ENCODE measurements at regions not wholly inside any gene's neighbourhood (a gene's known extent, or its start where the extent isn't known, plus 50 kb on each side); places are given as distances from the start of the nearest gene placed in this dataset.
"Not testable (repeated sequence)": the region's sequence is repeated elsewhere in the genome, so short reads cannot be mapped to it uniquely, and the experiment has no call there.

DNA sequence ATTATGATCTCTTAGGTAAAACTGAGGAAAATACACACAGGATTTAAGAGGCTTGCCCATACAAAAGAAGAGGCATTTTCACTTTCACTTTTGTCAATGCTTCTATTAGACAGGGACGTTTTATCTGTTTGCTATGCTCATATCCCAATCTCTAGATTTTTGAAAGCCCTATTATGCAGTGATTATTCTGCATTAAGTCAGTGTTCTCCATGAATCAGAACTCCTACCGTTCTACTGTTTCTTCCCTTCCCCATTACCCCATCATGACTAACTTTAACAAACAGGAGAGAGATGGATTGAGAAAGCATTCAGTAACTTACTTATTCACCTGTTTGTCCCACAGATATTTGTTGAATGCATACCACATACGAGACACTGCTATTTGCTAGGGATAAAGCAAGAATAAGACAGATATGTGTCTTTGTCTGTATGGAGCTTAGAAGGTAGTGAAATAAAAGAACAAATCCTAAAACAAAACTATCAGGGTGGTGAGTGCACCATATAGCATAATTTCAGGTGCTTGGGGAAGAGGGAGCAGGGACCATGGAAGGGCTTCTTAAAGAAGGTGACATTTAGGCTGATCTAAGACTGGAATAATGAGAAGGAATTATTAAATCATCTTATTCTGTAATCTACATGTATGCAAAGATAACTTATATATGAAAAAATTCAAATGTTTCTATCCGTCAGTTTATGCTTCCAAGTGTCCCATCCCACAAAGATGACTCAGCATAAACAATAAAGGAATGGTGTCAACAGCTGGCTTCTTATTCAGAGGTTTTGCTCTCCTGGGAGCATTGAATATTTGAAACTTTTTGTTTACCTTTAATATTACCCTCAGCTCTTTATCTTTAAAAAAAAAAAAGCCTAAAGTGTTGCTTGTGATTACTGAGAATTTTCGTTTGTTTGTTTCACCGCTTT lies 328.1 kb downstream of the HINT1 start:
- DNase-seq (ENCODE audit: low read depth in 2 of 2), result no peak

DNA sequence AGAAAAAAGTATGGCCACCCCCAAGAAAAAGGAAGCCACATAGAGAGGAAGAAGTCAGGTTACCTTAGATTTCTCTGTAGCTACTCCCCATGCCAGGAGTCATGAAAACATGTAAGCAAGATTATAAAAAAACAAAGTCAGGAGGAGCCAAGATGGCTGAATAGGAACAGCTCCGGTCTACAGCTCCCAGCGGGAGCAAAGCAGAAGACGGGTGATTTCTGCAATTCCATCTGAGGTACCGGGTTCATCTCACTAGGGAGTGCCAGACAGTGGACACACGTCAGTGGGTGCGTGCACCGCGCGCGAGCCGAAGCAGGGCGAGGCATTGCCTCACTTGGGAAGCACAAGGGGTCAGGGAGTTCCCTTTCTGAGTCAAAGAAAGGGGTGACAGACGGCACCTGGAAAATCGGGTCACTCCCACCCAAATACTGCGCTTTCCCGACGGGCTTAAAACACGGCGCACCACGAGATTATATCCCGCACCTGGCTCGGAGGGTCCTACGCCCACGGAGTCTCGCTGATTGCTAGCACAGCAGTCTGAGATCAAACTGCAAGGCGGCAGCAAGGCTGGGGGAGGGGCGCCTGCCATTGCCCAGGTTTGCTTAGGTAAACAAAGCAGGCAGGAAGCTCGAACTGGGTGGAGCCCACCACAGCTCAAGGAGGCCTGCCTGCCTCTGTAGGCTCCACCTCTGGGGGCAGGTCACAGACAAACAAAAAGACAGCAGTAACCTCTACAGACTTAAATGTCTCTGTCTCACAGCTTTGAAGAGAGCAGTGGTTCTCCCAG lies 347.3 kb downstream of the HINT1 start:
- DNase-seq (ENCODE audit: low read depth in 2 of 2), result not testable (repeated sequence)

DNA sequence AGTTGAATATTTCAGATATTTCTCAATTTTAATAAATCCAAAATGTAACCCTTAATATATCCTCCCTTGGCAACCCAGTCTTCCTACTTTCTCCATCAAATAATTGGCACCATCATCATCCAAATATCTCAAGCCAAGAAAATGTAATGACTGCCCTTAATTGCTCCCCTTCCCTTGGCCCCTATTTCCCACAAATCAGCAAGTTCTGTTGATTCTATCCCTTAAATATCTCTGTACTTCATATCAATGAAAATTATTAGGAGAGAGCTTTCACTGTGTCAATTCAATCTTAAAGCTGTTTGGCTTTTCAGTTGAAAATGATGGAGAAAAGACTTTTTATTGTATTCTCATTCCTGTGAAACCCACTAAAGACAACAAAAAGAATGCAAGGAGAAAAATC lies 349.8 kb downstream of the HINT1 start:
- no peak for DNase-seq (ENCODE audit: low read depth in 2 of 2)

DNA sequence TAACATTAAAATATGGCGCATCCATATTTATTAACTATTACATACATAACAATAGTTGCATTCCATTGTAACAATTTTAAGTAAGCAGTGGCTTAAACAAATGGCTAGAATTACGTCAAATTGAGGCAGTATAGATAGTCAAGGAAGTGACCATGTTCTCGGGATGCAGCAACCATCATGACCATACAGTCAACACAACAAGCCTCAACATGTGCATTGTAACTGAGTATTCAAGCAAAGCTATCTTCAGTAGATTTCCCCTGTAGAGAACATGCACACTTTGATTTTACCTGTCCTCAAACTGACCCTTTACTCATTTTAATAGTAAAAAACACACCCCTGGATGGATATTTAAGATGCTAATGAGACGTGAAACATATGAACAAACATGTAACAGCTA lies 356.4 kb downstream of the HINT1 start:
- DNase-seq (ENCODE audit: low read depth in 2 of 2), result no peak

DNA sequence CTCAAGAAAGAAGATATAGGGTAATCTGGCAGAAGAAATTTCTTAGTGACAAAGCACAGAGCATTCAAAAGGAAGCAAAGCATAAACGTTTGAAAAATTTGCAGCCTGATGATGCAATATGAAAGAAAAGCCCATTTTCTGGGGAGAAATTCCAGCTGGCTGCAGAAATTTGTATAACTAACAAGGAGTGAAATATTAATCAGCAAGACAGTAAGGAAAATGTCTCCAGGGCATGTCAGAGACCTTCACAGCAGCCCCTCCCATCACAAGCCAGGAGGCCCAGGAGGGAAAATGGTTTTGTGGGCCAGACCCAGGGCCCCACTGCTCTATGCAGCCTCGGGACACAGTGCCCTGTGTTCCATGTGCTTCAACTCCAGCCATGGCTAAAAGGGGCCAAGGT lies 359.4 kb downstream of the HINT1 start:
- DNase-seq (ENCODE audit: low read depth in 2 of 2), result no peak

DNA sequence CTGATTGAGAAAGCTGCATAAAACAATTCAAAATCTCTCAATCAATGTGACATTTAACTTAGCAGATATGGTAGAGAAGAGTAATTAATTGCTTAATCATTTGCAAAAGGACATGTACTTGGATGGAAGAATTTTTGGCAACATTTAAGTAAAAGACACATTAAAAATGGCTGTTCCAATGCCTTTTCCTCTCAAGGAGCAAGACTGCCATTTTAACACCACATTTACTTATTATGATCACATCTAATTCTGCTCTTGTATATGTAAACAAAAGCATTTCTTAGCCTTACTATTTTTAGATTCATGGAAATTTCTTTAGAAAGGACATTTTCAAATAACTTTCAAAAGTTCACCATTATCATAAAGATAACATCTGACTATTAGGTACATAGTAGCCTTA lies 360.0 kb downstream of the HINT1 start:
- DNase-seq (ENCODE audit: low read depth in 2 of 2), result no peak

DNA sequence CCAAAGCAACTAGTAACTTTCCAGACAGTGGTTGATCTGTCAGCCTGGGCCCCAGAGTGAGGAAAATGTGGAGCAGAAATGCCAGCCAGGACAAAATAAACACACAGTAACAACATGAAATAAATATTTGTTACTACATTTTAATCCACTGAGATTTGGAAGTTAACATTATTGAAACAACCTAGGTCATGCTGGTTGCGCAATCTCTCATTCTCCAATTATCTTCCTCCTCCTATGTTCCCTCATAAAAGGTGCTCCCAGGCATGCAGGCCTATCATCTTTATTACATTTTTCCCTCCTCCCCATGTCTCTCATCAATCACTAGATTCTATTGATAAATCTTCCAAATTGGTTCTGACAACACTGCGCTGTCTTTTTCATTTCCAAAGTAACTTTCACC lies 363.1 kb downstream of the HINT1 start:
- DNase-seq (ENCODE audit: low read depth in 2 of 2), result no peak

DNA sequence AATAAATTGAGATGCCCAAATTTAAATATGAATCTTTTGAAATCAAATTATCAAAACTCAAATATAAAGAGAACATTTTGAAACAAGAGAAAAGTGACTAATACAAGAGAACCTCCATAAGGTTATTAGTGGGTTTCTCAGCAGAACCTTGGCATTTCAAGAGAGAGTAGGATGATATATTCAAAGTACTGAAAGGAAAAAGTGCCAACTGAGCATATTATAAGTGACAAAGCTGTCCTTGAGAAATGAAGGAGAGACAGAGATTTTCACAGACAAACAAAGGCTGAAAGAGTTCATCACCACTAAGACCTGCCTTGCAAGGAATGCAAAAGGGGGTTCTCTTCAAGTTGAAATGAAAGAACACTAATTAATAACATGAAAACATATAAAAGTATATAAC lies 366.0 kb downstream of the HINT1 start:
- DNase-seq (ENCODE audit: low read depth in 2 of 2), result no peak

DNA sequence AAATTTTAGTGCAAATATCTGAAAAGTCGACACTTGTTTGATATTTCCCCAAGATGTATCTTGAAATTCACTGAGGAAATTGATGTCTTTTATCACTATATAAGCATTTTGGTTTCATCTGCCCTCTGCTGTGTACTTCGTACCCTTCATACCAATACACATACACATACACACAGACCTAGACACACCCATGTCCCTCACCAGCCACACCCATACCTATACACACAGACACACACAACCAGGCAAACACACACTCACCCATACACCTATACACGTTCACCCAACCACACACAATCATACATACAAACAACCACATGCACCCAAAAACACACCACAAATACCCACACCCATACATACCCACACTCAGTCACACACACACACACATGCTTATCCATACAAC lies 367.8 kb downstream of the HINT1 start:
- no peak for DNase-seq (ENCODE audit: low read depth in 2 of 2)

DNA sequence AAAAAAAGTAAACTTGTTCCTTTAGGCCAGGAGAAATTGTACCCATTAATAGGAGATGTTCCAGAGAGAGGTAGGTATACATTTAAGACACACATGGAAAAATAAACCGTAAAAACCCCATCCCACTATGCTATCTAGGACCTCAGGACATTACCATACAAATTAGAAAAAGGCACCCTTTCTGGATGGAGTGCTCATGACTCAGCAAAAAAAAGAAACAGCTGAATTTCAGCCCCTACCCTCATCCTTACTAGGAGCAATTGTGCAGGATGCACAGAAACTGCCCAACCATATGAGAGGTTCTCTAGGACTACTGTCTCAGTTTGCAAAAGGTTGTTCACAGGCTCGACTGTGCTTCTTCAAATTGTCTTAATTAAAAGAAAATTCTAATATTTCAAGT lies 368.2 kb downstream of the HINT1 start:
- no peak for DNase-seq (ENCODE audit: low read depth in 2 of 2)

DNA sequence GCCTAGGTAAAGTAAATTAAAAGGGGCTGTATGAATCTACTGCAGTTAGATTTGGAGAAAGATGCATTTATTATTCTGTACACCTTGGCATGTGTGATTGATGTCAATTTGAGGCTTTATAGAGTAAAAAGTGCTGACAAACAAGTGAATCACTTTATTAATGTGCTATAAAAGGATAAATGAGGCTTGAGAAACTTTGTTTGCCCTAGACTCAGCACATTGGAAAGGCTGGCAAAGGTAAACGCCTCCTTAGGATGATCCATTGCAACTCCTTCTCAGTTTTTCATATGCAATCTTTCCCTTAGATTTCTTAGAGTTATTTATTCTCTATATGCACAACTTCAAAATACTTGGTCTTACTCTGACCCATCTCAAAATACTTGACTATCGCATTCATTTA lies 369.0 kb downstream of the HINT1 start:
- DNase-seq (ENCODE audit: low read depth in 2 of 2), result no peak

DNA sequence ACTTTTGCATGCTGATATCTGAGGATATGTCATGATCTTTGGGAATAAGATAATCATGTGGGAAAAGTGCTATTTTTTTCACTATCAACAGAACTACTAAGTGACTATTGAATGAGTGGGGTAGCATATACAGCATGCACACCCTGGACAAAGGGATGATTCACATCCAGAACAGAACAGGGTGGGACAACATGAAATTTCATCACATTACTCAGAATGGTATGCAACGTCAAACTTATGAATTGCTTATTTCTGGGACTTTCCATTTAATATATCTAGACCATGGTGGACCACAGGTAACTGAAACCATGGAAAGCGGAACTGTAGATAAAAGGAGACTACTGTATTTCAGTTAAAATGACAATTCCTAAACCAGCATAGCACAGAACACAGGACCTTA lies 370.0 kb downstream of the HINT1 start:
- no peak for DNase-seq (ENCODE audit: low read depth in 2 of 2)

DNA sequence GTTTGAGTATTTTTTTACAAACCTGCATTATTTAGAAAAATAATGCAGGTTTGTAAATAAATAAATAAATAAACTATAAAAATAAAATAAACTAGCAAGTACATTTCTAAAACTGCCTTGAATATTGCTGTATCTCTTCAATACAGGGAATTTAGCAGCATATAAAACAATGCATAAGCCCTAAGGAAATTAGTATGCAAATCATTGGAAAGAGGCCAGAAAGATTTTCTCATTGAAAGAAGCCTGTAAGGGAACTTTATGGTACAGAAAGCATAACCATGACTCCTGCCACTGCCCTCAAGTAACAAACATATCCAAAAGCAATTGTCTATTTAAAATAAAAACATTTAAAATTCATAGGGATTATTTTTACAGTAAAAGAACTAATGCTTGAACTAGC lies 387.3 kb downstream of the HINT1 start:
- no peak for DNase-seq (ENCODE audit: low read depth in 2 of 2)

DNA sequence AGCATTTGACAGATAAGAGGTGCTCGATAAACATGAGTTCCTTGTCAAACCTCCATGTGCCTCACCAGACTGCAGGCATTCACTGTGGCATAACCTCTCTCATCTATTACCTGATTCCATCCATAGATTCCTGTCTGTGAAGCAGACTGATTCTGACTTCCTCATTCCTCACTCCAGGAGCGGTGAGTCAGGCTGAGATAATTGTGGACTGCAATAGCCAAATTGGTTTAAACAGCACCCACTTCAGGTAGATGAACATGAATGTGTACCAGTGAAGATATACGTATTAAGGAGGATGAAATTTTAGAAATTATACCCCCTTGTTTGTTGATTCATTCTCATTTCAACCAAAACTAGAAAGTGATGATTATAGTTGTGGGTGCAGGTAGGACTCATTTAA lies 391.2 kb downstream of the HINT1 start:
- no peak for DNase-seq (ENCODE audit: low read depth in 2 of 2)

DNA sequence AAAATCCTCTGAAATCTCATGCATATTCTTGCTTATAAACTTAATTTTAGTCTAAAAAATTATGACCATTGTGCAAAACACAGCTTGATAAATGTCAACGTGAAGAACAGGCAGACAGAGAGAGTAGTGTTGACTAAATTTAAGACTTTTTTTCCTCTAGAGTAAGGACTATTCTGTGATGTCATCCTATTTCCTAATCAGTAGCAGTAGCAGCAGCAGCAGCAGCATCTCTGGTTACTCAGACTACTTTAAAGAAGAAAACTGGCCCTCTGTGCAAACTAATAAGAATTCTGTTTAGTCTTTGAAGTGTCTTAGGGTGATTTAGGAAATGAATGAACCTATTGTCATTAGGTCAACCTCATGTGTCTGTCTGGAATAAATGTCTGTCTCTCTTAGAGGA lies 403.0 kb downstream of the HINT1 start:
- no peak for DNase-seq (ENCODE audit: low read depth in 2 of 2)

DNA sequence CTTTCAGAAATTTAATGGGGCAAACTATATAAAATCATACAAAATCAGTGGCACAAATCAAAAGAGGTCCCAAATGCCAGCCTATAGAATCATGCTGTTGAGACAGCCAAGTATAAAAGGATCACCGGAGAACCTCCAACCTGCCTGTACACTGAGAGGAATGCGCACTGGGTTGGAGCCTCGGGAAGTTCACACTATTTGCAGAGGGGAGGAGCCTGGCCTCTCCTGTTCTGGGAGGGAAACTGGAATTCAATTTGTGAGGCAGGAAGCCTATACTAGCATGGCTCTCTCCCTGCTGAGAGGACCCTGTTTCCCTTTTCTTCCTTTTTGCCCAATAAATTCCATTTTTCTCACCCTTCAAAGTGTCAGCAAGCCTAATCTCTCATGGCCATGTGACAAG lies 406.0 kb downstream of the HINT1 start:
- no peak for DNase-seq (ENCODE audit: low read depth in 2 of 2)

DNA sequence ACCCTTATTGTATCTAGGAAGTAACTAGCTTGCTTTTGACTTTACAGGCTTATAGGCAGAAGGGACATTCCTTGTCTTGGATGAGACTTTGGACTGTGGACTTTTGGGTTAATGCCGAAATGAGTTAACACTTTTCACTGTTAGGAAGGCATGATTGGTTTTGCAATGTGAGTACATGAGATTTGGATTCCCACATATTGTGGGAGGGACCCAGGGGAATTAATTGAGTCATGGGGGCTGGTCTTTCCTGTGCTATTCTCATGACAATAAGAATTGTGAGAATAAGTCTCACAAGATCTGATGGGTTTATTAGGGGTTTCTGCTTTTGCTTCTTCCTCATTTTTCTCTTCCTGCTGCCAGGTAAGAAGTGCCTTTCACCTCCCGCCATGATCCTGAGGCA lies 417.5 kb downstream of the HINT1 start:
- no peak for DNase-seq (ENCODE audit: low read depth in 2 of 2)

DNA sequence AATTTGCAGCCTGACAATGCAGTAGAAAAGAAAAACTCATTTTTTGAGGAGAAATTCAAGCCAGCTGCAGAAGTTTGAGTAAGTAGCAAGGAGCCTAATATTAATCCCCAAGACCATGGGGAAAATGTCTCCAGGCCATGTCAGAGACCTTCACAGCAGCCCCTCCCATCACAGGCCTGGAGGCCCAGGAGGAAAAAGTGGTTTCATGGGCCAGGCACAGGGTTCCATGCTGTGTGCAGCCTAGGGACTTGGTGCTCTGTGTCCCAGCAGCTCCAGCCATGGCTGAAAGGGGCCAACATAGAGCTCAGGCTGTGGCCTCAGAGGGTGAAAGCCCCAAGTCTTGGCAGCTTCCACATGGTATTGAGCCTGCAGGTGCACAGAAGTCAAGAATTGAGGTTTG lies 418.4 kb downstream of the HINT1 start:
- not testable (repeated sequence) for DNase-seq (ENCODE audit: low read depth in 2 of 2)

DNA sequence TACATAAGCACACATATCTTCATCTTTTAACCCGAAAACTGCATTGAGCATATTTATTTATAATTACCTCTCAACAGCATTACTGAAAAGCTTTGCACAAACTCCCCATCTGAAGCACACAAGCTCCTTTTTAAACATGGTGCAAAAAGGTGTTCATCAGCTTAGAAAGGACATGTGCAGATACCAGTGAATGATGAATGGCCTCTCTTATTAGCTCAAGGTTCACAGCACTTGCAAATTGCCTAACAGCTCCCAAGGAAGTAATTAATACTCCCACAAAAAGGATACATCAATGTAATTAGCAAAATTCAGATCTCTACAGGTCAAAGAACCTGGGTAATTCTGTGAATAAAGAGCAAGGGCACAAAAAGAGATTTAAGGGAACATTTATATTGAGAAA lies 422.0 kb downstream of the HINT1 start:
- no peak for DNase-seq (ENCODE audit: low read depth in 2 of 2)

DNA sequence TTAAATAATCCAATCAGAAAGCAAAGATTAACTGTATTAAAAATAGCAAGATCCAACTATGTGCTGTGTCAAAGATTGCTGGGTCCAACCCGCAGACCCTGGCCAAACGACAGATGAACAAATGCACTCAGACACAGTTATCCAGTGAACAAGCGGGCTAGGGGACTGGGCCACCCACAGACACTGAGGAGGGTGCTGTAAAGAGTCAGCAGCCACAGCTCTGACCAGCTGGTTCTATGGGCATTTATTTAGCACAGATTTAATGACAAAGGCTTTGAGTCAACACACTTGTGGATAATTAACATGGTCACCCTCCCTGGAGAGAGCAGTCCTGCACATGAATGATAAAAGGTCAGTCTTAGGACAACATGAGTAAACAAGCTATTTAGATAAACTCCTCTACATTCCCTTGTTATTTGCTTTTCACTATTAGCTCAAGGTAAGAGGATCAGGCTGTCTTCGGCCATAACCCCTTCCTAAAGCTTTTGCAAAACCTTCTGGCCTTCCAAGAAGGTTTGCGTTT lies 424.9 kb downstream of the HINT1 start:
- no peak for DNase-seq (ENCODE audit: low read depth in 2 of 2)

DNA sequence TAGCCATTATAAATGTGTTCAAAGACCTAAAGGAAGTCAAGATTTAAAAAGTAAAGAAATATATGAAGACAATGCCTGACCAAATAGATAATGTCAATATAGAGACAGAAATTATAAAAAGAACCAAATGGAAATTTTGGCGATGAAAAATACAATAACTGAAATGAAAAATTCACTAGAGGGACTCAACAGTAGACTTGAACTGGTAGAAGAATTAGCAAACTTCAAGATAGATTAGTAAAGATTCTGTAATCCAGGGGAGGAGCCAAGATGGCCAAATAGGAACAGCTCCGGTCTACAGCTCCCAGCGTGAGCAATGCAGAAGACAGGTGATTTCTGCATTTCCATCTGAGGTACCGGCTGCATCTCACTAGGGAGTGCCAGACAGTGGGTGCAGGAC lies 433.2 kb downstream of the HINT1 start:
- DNase-seq (ENCODE audit: low read depth in 2 of 2), result no peak

DNA sequence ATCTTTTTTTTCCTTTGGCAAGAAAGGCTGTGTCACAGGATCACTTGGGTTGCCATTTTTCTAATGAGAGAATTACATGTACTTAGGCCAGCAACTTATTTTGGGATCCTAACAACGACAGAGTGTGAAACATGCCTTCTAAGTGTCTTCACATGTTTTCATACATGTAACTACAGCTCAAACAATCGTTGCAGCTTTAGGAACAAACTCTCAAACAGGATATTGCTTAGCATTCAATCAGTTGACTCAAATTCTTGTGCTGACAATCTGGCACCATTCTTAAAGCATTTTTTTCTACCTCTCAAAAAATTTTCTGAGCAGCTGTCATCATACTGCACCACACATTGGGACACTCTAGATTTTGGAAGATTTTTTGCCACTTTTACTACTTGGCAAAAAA lies 435.5 kb downstream of the HINT1 start:
- no peak for DNase-seq (ENCODE audit: low read depth in 2 of 2)

DNA sequence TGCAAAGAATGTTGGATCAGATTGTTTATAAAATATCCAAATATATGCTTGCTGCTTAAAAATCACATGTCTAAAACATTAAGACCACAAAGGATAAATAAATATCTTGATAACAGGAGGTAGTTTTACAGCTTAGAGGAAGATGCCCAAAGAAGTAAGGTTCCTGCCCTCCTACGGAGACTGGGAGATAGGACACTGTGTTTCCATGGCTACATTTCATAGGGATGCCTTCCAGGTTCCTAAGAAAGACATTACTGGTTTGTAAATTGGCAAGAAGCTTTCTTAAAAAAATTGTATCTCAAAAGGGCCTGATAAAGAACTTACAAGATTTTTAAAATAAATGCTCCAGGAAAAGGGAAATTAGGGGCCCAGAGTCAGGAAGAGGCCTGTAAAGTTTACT lies 437.2 kb downstream of the HINT1 start:
- no peak for DNase-seq (ENCODE audit: low read depth in 2 of 2)

Data from activated CD8-positive, alpha-beta memory T cell treated with anti-CD3 and anti-CD28 coated beads for 4 hours (primary cell).